ENCODE measurements at regions not wholly inside any gene's neighbourhood (a gene's known extent, or its start where the extent isn't known, plus 50 kb on each side); places are given as distances from the start of the nearest gene placed in this dataset.

DNA sequence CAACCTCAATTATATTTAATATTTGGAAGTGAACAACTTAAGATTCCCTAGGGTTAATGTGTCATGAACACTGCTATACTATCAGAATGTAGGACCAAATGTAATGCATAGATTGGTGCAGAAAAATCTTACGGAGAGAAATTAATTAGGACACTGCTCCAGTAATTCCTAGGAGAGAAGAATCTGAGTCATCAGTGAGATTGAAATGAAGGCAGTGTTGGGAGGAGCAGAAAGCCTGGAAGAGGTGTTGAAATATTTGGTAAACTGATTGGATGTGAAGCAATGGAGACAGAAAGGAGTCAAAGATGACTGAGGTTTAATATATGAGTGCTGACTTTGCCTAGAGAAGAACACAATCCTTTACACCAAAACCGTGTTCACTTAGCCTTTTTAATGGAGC, 836.0 kb downstream of the FAM181B start:
- TF ChIP-seq POLR2A (IDR thresholded peaks at IDR 0.05; ENCODE audit: low read depth, low read length) (no peak), EZH2 (IDR thresholded peaks at IDR 0.05; ENCODE audit: borderline replicate concordance, low read depth, low read length, severe bottlenecking) (no peak), CTCF (IDR thresholded peaks at IDR 0.05; ENCODE audit: extremely low read depth in 1 of 2, insufficient read depth in 1 of 2, low read depth in 1 of 2, low read length in 2 of 2) (no peak), MYC (IDR thresholded peaks at IDR 0.05; ENCODE audit: low read depth, low read length) (no peak), FOS (IDR thresholded peaks at IDR 0.05; ENCODE audit: borderline replicate concordance, insufficient read depth, low read length) (no peak), MAX (IDR thresholded peaks at IDR 0.05; ENCODE audit: insufficient read depth, insufficient read length) (no peak), GATA2 (IDR thresholded peaks at IDR 0.05; ENCODE audit: insufficient read depth, insufficient read length, low read depth, low read length) (no peak), POLR2AphosphoS5 (IDR thresholded peaks at IDR 0.05; ENCODE audit: insufficient read depth, low read depth, low read length) (no peak)
